HG03432 (cell line): ENCODE measurements at regions not wholly inside any gene's neighbourhood (a gene's known extent, or its start where the extent isn't known, plus 50 kb on each side); places are given as distances from the start of the nearest gene placed in this dataset.
A peak's percentile ranks its signal among the peaks of the same experiment; 100 is the strongest.
"Not testable (repeated sequence)": the region's sequence is repeated elsewhere in the genome, so short reads cannot be mapped to it uniquely, and the experiment has no call there.

ENCODE experiments used
- ATAC-seq: cut with Tn5 transposase; IDR thresholded peaks from one replicate; pipeline ENCODE4 v1.9.1; 2021; ENCODE audit warnings: mild to moderate bottlenecking, moderate library complexity; ENCODE audit not compliant: unreplicated experiment

- ATAC-seq: not testable (repeated sequence)
Measured at GRCh38 chr7:112592565-112593263, 111.9 kb downstream of the LSMEM1 start.

- ATAC-seq: no peak
Measured at GRCh38 chr7:112594397-112594796, 113.6 kb downstream of the LSMEM1 start.

- no peak for ATAC-seq
Measured at GRCh38 chr7:112596260-112596659, 115.5 kb downstream of the LSMEM1 start.

GRCh38 chr7:112596981-112597380, 116.2 kb downstream of the LSMEM1 start:
- ATAC-seq: no peak

GRCh38 chr7:112603673-112604072, 122.9 kb downstream of the LSMEM1 start:
- no peak for ATAC-seq

- no peak for ATAC-seq
Measured at GRCh38 chr7:112610636-112611035, 129.8 kb downstream of the LSMEM1 start.

GRCh38 chr7:112615701-112616100, 134.9 kb downstream of the LSMEM1 start:
- ATAC-seq: no peak

- no peak for ATAC-seq
Measured at GRCh38 chr7:112616295-112616694, 135.5 kb downstream of the LSMEM1 start.

GRCh38 chr7:112619343-112619742, 138.6 kb downstream of the LSMEM1 start:
- ATAC-seq: no peak

- ATAC-seq: no peak
Measured at GRCh38 chr7:112622159-112622715, 141.4 kb downstream of the LSMEM1 start.

GRCh38 chr7:112624416-112624815, 143.6 kb downstream of the LSMEM1 start:
- no peak for ATAC-seq

- no peak for ATAC-seq
Measured at GRCh38 chr7:112630565-112630964, 149.8 kb downstream of the LSMEM1 start.

- ATAC-seq: no peak
Measured at GRCh38 chr7:112634107-112634506, 153.3 kb downstream of the LSMEM1 start.

- no peak for ATAC-seq
Measured at GRCh38 chr7:112635742-112636141, 154.5 kb downstream of the TMEM168 start.

- ATAC-seq: peak; percentile 51
Measured at GRCh38 chr7:112638675-112639400, 151.4 kb downstream of the TMEM168 start.

GRCh38 chr7:112640685-112641084, 149.5 kb downstream of the TMEM168 start:
- no peak for ATAC-seq

GRCh38 chr7:112646783-112647182, 143.4 kb downstream of the TMEM168 start:
- no peak for ATAC-seq

- no peak for ATAC-seq
Measured at GRCh38 chr7:112648781-112649180, 141.4 kb downstream of the TMEM168 start.

- no peak for ATAC-seq
Measured at GRCh38 chr7:112649560-112649959, 140.6 kb downstream of the TMEM168 start.

GRCh38 chr7:112654322-112655216, 135.6 kb downstream of the TMEM168 start:
- ATAC-seq: no peak

GRCh38 chr7:112665709-112666108, 124.5 kb downstream of the TMEM168 start:
- no peak for ATAC-seq
